Activated CD8-positive, alpha-beta T cell treated with anti-CD3 and anti-CD28 coated beads, Interleukin-2, amount 10 ng/mL, durations not matched to agents 7 days and 5 days (primary cell): ENCODE measurements at regions not wholly inside any gene's neighbourhood (a gene's known extent, or its start where the extent isn't known, plus 50 kb on each side); places are given as distances from the start of the nearest gene placed in this dataset.

ENCODE experiments used
- ATAC-seq: fragments of 150-1000 bp; cut with Tn5 transposase; one replicate; pipeline ENCODE4 v1.10.0; 2021; ENCODE audit warnings: moderate library complexity
- CTCF ChIA-PET: fragments of 350-600 bp; sonication (Branson Sonifier 250); formaldehyde crosslinking; loops from one replicate; lab custom pipeline; 2021; ENCODE audit warnings: antibody characterized with exemption; lab: Charles Lee
- POLR2A ChIA-PET: fragments of 350-600 bp; sonication (Branson Sonifier 250); formaldehyde crosslinking; loops from one replicate; lab custom pipeline; 2021; ENCODE audit warnings: antibody characterized with exemption; lab: Charles Lee
- DNase-seq: peaks from one replicate; pipeline ENCODE4 v3.0.0-alpha.2; 2020
- H3K27ac Mint-ChIP-seq: one replicate; pipeline ENCODE4 v1.8.0; 2021; ENCODE audit warnings: mild to moderate bottlenecking, mixed read lengths
- H3K27me3 Mint-ChIP-seq: one replicate; pipeline ENCODE4 v1.8.0; 2021; ENCODE audit warnings: low read depth, mixed read lengths
- H3K36me3 Mint-ChIP-seq: one replicate; pipeline ENCODE4 v1.8.0; 2021; ENCODE audit warnings: low read depth, mixed read lengths
- H3K4me1 Mint-ChIP-seq: one replicate; pipeline ENCODE4 v1.8.0; 2021; ENCODE audit warnings: low read depth, mixed read lengths
- H3K4me3 Mint-ChIP-seq: one replicate; pipeline ENCODE4 v1.8.0; 2021; ENCODE audit warnings: mild to moderate bottlenecking, mixed read lengths
- H3K9me3 Mint-ChIP-seq: one replicate; pipeline ENCODE4 v1.8.0; 2022; ENCODE audit warnings: mixed read lengths; ENCODE audit not compliant: insufficient read depth

GRCh38 chr20:60485012-60485760 is 527.0 kb downstream of the CDH26 start:
- H3K9me3 Mint-ChIP-seq = no peaks in the 10 kb centered on the region
- no peaks in the 10 kb centered on the region for H3K4me1 Mint-ChIP-seq
- H3K36me3 Mint-ChIP-seq = no peaks in the 10 kb centered on the region
- no peak for DNase-seq
- ATAC-seq = no peak
- no peaks in the 10 kb centered on the region for H3K27me3 Mint-ChIP-seq
- no peak overlapping the region for H3K4me3 Mint-ChIP-seq
- H3K27ac Mint-ChIP-seq = no peak overlapping the region
- ChIA-PET POLR2A (no interaction called here), CTCF (no interaction called here)

- H3K9me3 Mint-ChIP-seq = no peaks in the 10 kb centered on the region
- no peaks in the 10 kb centered on the region for H3K4me1 Mint-ChIP-seq
- no peaks in the 10 kb centered on the region for H3K27me3 Mint-ChIP-seq
- no peak overlapping the region for H3K4me3 Mint-ChIP-seq
- ChIA-PET CTCF (no interaction called here), POLR2A (no interaction called here)
- DNase-seq (no peak), ATAC-seq (no peak)
- H3K36me3 Mint-ChIP-seq = no peaks in the 10 kb centered on the region
- H3K27ac Mint-ChIP-seq = no peak overlapping the region
Measured at GRCh38 chr20:60486315-60486714, 528.1 kb downstream of the CDH26 start.

- H3K27ac Mint-ChIP-seq = no peak overlapping the region
- H3K27me3 Mint-ChIP-seq = no peaks in the 10 kb centered on the region
- ChIA-PET POLR2A (no interaction called here), CTCF (no interaction called here)
- DNase-seq (no peak), ATAC-seq (no peak)
- H3K4me1 Mint-ChIP-seq = no peaks in the 10 kb centered on the region
- H3K9me3 Mint-ChIP-seq = no peaks in the 10 kb centered on the region
- H3K4me3 Mint-ChIP-seq = no peak overlapping the region
- H3K36me3 Mint-ChIP-seq = no peaks in the 10 kb centered on the region
Measured at GRCh38 chr20:60486937-60487336, 528.7 kb downstream of the CDH26 start.

GRCh38 chr20:60490217-60491050 is 532.2 kb downstream of the CDH26 start:
- ChIA-PET POLR2A (no interaction called here), CTCF (no interaction called here)
- H3K4me1 Mint-ChIP-seq = no peaks in the 10 kb centered on the region
- H3K36me3 Mint-ChIP-seq = no peaks in the 10 kb centered on the region
- DNase-seq = no peak
- no peak overlapping the region for H3K27ac Mint-ChIP-seq
- no peak overlapping the region for H3K4me3 Mint-ChIP-seq
- ATAC-seq = no peak
- no peaks in the 10 kb centered on the region for H3K27me3 Mint-ChIP-seq
- no peaks in the 10 kb centered on the region for H3K9me3 Mint-ChIP-seq

GRCh38 chr20:60491051-60491581 is 532.9 kb downstream of the CDH26 start:
- H3K4me1 Mint-ChIP-seq = no peaks in the 10 kb centered on the region
- ChIA-PET POLR2A (no interaction called here), CTCF (no interaction called here)
- H3K4me3 Mint-ChIP-seq = no peak overlapping the region
- H3K36me3 Mint-ChIP-seq = no peaks in the 10 kb centered on the region
- no peaks in the 10 kb centered on the region for H3K27me3 Mint-ChIP-seq
- no peak for ATAC-seq
- H3K9me3 Mint-ChIP-seq = no peaks in the 10 kb centered on the region
- no peak for DNase-seq
- no peak overlapping the region for H3K27ac Mint-ChIP-seq

- ChIA-PET CTCF (no interaction called here), POLR2A (no interaction called here)
- no peaks in the 10 kb centered on the region for H3K4me1 Mint-ChIP-seq
- no peak overlapping the region for H3K4me3 Mint-ChIP-seq
- ATAC-seq (no peak), DNase-seq (no peak)
- no peaks in the 10 kb centered on the region for H3K36me3 Mint-ChIP-seq
- H3K27me3 Mint-ChIP-seq = no peaks in the 10 kb centered on the region
- H3K27ac Mint-ChIP-seq = no peak overlapping the region
- H3K9me3 Mint-ChIP-seq = no peaks in the 10 kb centered on the region
Measured at GRCh38 chr20:60494476-60494875, 536.3 kb downstream of the CDH26 start.

- Mint-ChIP-seq H3K4me1 (no peaks in the 10 kb centered on the region), H3K36me3 (no peaks in the 10 kb centered on the region), H3K9me3 (no peaks in the 10 kb centered on the region), H3K27ac (no peak overlapping the region), H3K4me3 (no peak overlapping the region), H3K27me3 (no peaks in the 10 kb centered on the region)
- ATAC-seq (no peak), DNase-seq (no peak)
- ChIA-PET CTCF (no interaction called here), POLR2A (no interaction called here)
Measured at GRCh38 chr20:60497298-60498035, 539.2 kb downstream of the CDH26 start.

GRCh38 chr20:60500038-60500701 is 541.9 kb downstream of the CDH26 start:
- Mint-ChIP-seq H3K27ac (no peak overlapping the region), H3K4me1 (no peaks in the 10 kb centered on the region), H3K4me3 (no peak overlapping the region), H3K9me3 (no peaks in the 10 kb centered on the region), H3K27me3 (no peaks in the 10 kb centered on the region), H3K36me3 (no peaks in the 10 kb centered on the region)
- DNase-seq (no peak), ATAC-seq (no peak)
- ChIA-PET CTCF (no interaction called here), POLR2A (no interaction called here)

GRCh38 chr20:60501048-60501447 is 542.8 kb downstream of the CDH26 start:
- ATAC-seq (no peak), DNase-seq (no peak)
- no peaks in the 10 kb centered on the region for H3K27me3 Mint-ChIP-seq
- no peak overlapping the region for H3K4me3 Mint-ChIP-seq
- H3K9me3 Mint-ChIP-seq = no peaks in the 10 kb centered on the region
- no peaks in the 10 kb centered on the region for H3K4me1 Mint-ChIP-seq
- H3K36me3 Mint-ChIP-seq = no peaks in the 10 kb centered on the region
- ChIA-PET POLR2A (no interaction called here), CTCF (no interaction called here)
- no peak overlapping the region for H3K27ac Mint-ChIP-seq

- DNase-seq (no peak), ATAC-seq (no peak)
- H3K9me3 Mint-ChIP-seq = no peaks in the 10 kb centered on the region
- H3K27ac Mint-ChIP-seq = no peak overlapping the region
- H3K27me3 Mint-ChIP-seq = no peaks in the 10 kb centered on the region
- no peak overlapping the region for H3K4me3 Mint-ChIP-seq
- H3K36me3 Mint-ChIP-seq = no peaks in the 10 kb centered on the region
- ChIA-PET POLR2A (no interaction called here), CTCF (no interaction called here)
- no peaks in the 10 kb centered on the region for H3K4me1 Mint-ChIP-seq
Measured at GRCh38 chr20:60502881-60503280, 544.7 kb downstream of the CDH26 start.

- no peaks in the 10 kb centered on the region for H3K4me1 Mint-ChIP-seq
- ChIA-PET CTCF (no interaction called here), POLR2A (no interaction called here)
- no peaks in the 10 kb centered on the region for H3K27me3 Mint-ChIP-seq
- H3K9me3 Mint-ChIP-seq = no peaks in the 10 kb centered on the region
- H3K36me3 Mint-ChIP-seq = no peaks in the 10 kb centered on the region
- DNase-seq (no peak), ATAC-seq (no peak)
- H3K27ac Mint-ChIP-seq = no peak overlapping the region
- no peak overlapping the region for H3K4me3 Mint-ChIP-seq
Measured at GRCh38 chr20:60505423-60505822, 547.2 kb downstream of the CDH26 start.
